NCI-H526 (cell line): ENCODE measurements at regions not wholly inside any gene's neighbourhood (a gene's known extent, or its start where the extent isn't known, plus 50 kb on each side); places are given as distances from the start of the nearest gene placed in this dataset.

Source experiments
- DNase-seq, 2 experiments: peaks; one replicate each; lab custom pipeline; 2025; lab: John Stamatoyannopoulos, UW

DNA sequence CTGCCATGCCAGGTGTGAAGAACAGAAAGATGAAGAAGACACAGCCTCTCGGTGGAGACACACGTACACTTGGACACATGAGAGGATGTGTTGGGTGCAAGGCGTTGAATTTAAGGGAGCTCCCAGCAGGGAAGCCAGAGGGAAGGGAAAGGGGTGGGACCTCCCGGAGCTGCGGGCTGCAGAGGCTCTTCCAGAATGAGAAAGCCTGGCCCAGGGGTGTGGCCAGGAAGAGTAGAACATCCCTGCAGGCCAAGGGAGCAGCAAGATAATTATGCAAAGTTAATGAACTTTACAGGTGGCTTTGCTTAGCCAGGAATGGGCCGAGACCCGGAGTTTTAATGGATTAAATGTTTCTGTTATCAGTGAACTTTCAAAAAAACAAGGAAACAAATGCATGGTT is 270.3 kb downstream of the KLF6 start:
- DNase-seq: no peak

DNA sequence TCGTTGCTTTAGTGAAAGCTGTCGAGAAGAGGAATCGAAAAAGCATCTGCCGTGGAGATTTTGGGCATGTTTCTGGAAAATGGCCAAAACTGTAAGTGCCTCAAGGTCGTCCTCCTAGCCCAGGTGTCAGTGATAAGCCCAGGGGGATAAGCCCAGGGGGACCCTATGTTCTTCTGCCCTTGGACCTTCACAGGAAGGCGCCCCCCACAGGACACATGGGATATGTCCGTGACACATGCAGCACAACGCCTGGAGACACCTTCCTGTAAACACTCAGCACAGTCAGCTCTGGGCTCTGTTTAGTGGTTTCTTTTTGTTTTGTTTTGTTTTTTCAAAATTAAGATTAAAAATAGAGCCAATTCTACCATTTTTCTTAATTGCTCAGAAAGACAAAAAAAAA is 272.7 kb downstream of the KLF6 start:
- no peak for DNase-seq

DNA sequence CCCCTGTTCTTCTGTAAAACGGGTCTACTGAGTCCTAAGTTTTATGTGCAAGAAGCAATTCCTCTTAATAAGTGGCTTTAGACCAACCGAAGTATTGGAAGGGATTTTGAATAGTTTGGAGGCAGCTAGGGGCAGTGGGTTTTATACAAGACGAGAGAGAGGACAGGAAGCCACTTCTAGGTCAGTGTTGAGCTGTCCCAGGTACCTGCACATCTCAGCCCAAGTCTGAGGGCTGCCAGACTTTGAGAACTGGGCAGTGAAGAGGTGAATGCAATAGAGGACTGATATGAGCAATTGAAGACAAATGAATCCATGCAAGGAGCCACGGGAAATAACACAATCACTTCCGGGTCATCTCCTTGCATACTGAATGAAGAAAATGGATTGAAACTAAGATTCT is 273.5 kb downstream of the KLF6 start:
- DNase-seq: no peak

DNA sequence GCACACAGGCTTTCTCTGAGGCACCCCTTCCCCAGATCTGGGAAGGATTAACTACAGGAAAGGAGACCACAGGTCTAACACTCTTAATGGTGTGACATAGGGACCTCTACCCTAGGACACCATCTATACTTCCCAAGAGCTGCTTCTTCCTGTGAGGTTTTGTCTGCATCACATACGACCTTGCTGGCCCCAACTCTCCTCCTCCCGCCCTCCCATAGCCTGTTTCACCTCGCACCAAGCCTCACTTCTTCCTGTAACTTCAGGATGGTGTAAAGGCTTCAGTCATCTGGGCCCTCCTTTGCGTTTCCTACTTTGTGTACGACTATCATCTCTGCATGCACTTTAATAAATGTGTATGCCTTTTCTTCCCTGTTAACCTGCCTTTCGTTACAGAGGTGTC is 274.3 kb downstream of the KLF6 start:
- peak in 1 of 2 experiments; percentile 45 for DNase-seq

DNA sequence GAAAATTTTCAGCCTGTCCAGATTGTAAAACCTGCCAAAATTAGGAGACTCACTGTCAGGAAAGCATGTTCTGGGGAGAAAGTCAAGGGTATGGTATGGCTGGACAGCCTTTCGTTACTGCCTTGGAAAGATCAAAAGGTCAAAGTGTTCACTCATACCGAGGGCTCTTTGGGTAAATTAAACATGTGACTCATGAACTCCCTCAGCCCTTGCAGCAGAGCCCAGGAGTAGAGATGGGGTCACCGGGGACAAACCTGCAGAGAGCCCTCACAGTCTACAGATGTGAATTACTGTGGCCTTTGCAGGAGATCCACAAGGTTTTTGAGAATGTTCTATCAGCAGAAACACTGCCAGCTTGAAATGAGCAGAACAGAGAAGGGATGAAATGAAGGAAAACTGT is 275.7 kb downstream of the KLF6 start:
- no peak for DNase-seq

DNA sequence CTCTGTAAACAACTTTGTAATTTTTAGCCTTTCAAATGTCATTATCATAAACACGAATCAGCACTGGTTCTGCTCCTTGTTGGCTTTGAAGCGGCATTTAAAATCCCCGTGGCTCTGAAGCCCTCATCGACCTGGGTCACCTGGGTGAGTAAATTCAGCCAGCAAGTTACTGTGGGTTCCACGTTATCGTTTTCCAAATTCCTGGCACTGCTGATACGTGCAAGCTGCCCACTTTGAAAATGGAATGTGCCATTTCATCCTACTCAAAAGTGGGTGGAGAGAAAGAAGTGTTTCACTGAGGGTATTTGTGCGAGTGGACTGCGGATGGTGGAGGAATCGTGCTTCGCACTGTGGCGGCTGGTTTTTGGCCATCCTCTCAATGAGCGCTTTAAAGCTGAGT is 281.7 kb downstream of the KLF6 start:
- no peak for DNase-seq

DNA sequence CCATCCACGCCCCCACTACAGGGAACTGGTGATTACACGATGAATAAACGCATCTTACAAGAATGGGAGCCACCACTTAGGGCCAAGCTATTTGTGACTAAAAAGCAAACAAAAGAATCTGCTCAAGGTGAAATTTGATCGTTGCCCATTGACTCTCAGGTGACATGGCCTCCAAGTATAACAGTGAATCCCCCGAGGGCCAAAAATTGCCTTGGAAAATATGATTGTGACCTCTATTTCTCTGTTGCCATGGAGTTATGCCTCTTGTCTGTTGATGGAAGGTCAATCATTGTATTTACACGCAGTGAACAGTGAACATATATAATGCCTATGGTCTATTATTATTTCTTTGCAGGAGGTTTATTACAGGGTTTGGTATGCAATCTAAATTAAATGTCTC is 282.3 kb downstream of the KLF6 start:
- DNase-seq: no peak

DNA sequence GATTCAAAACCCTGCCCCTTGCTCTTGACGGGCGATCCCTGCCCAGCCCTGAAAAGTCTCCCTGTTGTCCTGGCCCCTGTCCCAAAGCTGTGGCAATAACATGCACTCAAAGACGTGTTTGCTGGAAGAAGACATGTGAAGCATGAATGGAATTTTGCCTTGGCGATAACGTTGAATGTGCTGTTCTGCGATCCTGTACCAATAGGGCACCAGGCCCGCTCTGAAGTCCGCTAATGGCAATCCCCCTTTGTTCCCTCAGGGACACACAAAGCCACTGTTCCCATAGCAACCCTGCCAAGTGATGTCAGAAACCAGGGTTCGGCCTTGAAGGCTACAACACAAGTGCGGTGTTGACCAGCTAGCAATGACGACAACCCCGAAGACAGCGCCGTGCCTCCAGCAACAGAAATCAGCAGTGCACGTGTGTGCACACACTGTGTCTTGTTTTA is 284.6 kb downstream of the KLF6 start:
- DNase-seq: no peak

DNA sequence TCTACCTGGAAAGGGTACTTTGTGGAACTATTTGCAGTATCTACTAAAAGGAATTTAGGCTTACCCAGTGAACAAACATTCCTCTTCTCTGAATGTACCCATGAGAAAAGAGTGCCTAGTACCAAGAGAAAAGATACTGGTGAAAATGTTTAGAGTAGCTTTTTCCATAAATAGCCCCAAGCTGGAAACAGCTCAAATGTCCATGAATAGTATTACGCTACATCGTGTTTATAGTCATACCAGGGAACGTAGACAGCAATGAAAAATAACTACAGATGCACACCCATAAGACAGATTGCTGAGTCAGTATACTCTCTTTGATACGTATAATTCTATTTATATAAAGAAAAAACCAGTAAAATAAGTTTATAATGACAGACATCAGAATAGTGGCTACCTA is 285.9 kb downstream of the KLF6 start:
- no peak for DNase-seq

DNA sequence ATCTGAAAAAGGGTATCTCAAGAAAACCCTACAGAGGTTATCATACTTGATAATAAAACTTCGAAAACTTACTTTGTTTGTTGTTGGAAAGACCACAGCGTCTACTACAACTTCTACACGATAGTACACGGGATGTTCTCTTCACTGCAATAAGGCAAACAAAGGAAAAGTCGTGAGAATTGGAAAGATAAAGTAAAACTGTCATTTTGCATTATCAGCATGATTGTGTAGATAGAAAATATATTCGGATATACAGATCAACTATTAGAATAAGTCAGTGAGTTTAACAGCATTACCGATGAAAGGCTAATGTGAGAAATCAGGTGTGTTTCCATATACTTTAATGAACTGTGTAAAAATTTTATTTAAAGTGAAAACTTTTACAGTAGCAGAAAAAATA is 287.4 kb downstream of the KLF6 start:
- DNase-seq: no peak

DNA sequence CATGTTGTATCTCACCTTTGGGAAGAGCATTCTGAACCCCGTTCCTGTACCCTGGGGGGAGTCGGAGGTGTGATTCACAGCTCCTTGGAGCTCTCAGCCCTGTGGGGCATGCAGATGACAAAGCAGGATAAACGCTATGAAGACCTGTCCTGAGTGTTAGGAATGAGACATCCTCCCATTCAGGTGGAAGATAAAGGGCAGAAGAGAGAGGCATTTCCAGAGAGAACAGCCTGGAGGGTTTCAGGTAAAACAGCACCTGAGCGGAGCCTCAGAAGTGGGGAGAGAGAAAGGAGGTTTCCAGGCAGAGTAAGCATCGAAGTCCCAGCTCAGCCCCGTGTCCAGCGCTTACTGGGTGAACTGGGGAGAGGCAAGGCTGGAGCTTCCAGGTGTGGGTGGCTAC is 288.9 kb downstream of the KLF6 start:
- no peak for DNase-seq

DNA sequence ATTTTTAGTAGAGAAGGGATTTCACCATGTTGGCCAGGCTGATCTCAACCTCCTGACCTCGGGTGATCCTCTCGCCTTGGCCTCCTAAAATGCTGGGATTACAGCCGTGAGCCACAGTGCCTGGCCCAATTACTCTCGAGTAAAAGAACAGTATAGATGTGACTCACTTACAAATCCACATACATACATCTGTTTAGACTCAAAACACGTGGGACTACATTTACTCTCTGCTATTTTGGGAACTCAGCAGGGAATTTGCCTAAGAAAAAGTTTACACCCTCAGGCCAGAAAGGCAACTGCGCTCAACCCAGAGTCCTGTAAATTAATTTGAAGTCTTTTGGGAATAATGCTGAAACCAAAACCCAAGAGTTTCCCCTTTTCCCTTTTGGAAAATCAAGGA is 289.7 kb downstream of the KLF6 start:
- DNase-seq: no peak

DNA sequence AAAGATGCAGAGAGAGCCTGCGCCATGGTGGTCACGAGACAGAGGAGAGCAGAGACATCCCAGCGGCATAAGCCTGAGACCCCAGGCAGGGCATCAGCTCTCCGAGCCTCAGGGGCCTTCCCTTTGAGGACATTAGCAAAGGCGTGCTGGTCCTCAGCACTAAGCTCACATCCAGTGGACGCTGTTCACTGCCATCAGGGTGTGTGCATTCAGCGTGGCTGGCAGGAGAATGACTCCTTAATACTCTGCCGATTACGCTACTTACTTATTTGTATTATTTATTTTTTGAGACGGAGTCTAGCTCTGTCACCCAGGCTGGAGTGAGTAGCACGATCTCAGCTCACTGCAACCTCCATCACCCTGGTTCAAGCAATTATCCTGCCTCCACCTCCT is 290.2 kb downstream of the KLF6 start:
- DNase-seq: no peak

DNA sequence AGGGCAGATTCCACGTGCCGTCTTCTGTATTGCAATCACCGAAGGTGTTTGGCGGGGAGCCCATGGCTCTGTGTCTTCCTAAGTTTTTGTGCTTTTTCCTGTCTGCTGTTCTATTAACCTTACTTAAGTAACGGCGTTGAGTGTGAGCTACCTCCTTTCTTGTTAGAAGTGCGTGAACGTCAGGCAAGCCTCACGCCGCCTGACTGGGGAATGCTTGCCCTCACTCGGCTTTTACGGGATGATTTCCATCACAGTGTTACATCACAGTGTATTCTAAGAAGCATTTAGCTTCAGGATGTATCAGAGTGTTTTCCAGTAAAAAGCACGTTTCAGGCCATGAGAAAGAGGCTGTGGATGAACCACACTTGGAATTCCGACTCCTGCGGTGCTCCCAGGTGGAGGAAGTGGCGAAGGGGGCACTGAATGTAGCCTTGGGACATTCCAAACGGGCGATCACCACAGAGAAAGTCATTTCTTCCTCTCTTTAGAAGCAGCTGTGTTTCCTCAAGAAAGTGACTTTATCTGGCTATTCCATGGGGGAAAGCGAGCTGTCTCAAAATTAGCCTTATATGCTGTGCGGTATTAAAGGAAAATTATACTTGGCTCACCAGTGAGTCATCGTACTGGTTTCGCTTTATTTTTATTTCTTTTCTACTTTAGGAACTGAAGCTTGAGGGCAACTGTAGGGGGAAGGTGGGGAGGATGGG is 290.7 kb downstream of the KLF6 start:
- DNase-seq: no peak

DNA sequence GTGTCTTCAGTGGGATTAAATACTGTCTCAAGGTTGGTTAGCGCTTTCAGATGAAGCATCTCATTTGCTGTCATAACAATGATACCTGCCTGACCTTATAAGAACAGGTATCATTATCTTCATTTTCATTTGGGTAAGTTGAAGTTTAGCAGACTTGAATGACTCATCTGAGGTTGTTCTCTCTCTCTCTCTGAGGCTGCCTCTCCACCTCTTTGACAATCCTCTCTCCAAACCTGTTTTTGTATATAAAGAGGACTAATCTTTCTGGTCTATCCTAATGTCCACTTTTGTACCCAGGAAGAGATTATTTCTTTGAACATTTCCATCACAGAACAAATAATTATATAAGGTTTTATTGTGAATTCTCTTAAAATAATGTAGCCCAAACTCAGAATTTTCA is 291.4 kb downstream of the KLF6 start:
- no peak for DNase-seq

DNA sequence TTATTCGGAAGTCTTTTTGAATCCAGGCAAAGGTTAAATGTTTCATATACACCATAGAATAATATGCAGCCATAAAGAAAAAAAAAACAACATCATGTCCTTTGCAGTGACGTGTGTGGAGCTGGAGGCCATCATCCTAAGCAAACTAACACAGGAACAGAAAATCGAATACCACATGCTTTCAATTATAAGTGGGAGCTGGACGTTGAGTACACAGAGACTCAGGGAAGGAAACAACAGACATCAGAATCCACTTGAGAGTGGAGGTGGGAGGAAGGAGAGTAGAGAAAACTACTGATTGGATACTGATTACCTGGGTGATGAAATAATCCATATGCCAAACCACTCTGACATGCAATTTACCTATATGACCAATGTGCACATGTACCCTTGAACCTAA is 293.4 kb downstream of the KLF6 start:
- no peak for DNase-seq

DNA sequence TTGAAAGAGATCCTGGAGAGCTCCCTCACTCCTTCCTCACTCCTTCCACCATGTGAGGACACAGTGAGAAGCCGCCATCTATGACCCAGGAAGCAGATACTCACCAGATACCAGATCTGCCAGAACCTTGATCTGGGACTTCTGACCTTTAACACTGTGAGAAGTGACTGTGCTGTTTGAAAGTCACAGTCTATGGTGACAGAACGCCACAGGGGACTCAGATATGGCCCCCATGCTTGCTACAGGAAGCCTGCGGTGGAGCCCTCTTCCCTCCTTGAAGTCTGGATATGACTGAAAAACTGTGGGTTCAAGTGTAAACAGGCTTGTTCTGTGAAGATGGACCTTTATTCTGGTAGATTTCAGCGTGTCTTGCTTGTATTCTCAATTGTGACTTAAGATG is 297.8 kb downstream of the KLF6 start:
- no peak for DNase-seq

DNA sequence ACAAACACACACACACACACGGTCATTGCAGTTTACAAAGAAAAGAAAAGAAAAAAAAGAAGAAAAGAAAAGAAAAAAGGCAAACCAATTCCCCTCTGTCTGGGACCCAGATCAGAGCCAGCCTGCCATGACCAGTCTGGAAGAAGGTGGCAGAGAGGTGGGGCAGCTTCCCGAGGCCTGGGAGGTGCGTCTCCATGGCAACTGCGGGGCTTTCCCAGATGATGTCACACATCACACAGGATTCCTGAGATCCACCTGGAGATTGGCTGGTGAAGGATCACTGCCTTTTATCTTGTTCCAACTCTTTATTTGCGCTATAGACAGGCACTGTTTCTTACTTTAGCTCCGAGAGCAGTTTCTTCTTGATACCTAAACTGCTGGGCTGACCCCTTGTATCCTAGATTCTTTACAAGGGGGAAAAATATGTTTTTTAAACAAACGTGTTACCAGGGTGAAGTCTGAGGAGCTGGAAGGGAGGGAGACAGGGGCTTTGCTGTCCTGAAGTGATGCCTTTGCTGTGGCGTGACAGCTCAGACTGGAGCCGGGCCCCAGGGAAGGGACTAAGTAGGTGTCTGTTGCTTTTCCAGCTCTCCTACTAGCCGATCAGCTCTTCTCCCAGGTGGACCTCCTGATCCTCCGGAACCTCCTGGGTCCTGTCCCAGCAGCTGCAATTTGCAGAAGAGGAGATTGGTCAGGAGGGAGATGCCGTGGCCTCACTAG is 298.5 kb downstream of the KLF6 start:
- peak in 1 of 2 experiments; percentile 36 for DNase-seq

DNA sequence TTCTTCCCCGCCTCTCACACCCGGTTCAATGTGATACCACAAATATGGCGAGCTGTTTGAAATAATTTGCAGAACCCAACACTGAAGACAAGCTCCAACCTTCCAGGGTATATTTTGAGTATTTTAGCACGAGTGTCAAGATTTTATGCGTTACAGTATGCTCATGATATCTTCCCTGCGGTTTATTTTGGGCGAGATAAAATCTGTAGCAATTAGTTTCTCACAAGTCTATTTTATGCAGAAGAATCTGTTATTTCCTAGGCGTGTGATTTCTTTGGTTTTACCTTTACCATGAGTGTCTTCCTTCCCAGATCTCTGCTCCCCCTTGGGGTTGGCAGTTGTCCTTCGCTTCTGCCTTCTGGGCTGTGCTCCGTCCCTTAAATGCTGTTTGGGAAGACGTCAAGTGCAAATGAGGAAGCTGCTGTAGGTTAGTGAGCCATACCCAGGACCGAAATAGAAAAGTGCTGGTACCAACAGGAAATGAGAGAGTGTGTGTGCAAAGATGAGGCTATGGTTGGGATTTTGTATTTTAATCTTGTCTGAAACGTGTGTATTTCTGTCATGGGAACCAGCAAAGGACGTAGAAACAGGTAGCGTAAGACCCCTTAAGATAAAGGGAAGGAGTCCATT is 299.8 kb downstream of the KLF6 start:
- DNase-seq: no peak

DNA sequence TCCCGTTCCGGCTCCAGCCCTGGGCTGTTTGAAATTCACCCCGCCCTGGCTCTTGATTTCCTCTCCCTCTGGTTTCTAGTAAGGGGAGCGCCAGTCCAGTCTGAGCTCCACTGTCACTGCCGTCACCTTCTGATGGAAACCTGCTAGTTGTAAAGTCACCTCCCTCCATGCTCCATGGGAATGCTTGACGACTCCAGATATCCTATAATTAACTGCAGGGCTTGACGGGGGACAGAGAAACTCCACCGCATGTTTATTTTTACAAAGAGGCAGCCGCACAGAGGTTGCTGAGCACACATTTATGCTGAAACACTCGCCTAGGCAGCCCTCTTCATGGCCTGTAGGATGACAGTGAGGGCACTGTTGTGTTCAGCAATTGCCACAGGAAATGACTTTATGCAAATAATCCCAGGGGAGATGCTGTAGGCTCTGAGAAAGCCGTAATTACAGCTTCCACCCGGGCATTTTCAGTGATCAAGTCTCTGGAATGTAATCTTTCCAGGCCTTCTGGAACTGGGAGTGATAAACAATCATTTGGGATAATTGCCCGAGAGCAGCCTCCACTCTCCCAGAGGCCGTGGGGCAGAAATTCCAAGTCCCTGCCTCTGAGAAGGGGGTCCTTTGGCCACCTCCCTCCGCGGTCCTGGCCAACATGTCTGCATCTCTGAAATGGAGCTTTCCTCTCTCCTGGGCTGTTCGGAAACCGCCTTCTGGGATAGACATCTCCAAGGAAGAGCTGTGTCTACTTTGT is 300.5 kb downstream of the KLF6 start:
- DNase-seq: peak; percentile 75 to 86

DNA sequence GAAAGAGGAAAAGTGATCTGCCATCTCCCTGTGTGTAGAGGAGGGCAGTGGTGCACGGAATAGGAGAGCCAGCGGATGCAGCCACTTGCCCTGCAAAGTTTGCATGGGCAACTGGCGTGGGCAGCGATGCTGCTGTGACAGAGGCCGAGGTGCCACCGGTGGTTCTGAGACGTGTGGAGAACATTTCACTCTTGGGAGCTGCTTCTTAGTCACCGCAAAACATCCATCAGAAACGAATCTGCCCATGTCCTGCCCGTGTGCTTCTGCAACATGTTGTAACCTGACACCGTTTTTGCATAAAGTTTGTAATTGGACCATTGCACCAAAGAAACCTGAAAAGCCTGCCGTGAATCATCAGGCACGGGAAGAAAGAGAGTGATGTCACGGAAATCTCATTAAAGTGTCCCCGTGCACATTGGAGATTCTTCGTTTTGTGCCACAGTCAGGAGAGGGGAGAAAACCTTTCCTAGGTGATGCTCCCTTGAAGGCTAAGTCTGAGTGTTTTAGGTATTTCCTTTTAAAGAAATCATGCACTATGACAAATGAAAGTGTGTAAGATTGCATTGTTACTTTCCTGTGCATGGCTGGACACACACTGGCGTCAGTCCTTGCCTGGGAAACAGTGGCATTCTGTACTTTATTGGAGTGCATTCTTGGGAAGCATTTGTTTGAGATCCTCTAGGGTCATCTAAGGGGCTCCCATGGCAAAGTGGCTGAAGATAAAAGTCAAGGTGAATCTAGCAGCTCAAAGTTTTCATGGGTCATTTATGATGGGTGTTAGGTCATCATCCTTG is 302.6 kb downstream of the KLF6 start:
- DNase-seq: peak; percentile 78 to 86

DNA sequence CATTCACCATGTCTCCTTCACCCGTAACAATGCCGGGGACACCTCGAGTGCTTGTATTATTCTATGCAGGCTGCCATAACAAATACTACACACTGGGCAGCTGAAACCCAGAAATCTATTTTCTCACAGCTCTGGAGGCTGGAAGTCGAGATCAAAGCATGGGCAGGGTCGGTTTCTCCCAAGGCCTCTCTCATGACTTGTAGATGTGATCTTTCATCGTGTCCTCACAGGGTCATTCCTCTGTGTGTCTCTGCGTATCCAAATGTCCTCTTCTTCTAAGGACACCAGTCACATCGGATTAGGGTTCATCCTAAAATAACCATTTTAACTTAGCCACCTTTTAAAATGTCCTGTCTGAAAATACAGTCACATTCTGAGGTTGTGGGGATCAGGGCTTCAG is 303.5 kb downstream of the KLF6 start:
- no peak for DNase-seq
